HK-2 (cell line): ENCODE measurements at regions not wholly inside any gene's neighbourhood (a gene's known extent, or its start where the extent isn't known, plus 50 kb on each side); places are given as distances from the start of the nearest gene placed in this dataset.

Experiments used
- DNase-seq: peaks from one replicate; pipeline ENCODE4 v3.0.0-alpha.2; 2018; ENCODE audit not compliant: unreplicated experiment

DNA sequence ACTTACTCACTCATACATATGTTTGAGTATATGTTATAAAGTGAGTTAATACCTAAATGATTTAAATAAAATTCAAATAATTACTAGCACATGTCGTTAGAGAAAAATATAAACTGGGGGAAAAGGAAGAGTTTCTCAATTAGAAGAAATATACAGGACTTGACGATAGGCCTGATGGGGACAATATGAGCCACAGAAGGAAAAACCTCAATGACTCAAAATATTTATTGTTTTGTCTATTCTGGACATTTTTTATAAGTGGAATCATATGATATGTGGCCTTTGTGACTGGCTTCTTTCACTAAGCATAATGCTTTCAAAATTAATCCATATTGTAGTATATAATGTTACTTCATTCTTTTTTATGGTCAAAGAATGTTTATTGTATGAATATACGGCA lies 339.2 kb upstream of the PMFBP1 start:
- no peak for DNase-seq

DNA sequence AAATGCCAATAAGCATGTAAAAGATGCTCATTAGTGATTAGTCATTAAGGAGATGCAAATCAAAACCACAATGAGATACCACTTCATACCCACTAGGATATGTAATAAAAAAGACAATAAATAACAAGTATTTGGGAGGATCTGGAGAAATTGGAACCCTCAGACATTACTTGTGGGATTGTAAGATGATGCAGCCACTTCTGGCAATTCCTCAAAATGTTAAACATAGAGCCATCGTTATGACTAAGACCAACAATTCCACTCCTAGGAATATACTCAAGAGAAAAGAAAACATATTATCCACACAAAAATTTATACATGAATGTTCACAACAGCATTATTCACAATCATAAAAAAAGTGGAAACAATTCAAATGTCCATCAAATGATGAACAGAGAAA lies 336.2 kb upstream of the PMFBP1 start:
- no peak for DNase-seq

DNA sequence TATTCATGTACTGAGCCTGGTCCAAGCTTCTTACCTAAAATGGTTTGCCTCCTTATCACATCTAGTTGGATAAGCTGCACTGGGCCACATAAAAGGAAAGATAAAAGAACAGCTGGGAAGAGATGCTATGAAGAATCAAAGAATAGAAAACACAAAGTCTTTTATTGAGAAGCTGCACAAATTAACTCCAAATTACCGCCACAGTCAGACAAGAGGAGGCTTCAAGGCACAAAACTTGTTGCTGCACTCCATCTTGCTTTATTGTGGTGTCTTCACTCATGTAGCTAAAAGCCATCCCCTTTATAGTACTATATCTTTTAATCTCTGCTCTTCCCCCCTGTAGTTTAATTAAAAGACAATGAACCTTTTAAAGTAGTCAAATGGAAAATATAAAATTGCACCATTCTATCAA lies 330.6 kb upstream of the PMFBP1 start:
- DNase-seq: no peak

DNA sequence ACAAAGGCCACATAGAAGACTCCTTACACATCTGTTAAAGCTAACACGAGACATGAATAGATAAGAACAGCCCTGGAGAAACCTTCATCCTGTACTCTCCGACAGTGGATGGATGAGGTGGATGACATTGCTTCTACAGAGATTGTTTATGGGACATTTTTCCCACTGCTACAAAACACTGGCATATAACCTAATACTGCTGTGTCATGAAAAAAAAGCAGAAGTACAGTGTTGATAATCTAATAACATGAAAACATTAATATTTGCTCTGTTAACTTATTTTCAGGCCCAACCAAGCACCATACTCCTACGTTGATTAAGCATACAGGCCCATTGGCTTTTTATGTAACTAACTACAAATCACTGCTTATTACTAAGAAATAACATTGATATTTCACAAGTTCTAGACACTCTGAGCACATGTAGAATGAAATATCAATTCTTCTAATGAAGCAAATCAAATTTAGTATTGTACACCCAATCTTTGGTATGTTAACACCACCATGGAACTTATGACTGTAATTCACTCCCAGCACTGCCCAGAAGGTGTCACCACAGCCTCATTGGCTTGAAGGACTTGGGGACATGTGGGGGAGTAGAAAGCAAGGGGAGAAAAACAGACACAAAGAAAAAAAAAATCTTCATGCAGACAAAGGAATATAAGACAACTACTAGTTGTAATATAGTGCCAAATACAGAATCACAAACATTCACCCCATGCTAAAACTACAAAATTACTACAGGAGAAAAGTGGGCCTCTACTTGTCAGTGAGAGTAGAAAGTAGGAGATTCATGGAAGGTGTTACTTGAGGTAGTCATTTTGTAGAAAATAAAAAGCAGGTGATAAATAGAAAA lies 330.0 kb upstream of the PMFBP1 start:
- DNase-seq: peak; percentile 38

DNA sequence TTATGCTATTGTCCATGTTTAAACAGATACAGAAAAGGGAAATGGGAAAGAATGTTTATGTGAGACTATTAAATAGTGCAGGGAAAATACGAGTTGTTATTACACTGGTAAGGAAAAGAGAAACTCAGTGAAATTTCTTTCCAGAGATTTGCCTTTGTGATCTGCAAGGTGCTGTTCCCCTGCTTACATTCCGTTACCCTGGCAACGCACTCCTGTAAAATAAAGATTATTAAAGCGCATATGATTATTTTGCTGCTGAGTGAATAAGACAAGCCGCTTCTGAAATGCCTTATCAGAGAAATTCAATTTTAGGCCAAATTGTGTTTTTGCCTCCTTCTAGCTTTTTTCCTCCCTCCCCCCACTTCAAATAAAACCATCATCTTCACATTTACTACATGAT lies 328.6 kb upstream of the PMFBP1 start:
- no peak for DNase-seq

DNA sequence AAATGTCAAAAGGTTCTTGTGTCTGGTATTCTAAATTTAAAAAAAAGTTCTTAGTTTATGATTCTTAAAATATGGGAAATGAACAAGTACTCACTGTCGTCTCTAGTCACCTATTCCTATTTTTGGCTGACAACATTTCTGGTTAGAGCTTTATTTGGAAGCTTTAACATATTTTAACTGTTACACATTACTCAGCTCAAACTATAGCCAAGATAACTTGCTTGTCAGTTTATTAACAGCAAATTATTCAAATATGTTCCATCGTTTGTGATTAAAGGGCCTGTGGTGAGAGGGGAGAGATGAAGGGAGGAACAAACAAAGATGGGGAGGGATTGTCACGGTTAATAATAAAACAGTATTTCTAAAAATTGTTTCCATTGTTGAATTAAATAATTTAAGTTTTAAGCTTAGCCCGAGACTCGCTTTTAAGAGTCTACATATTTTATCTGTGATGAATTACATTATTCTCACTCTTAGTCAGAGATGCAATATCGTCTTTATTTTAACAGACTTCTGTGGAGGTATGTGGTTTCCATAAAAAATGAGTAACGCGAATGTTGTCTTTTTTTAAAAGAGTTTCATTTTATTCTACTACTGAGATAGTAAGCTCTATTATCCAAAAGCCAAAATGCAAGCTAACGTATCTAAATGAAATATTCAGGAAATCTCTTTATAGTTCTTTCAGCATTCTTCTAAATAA lies 321.9 kb upstream of the PMFBP1 start:
- DNase-seq: no peak

DNA sequence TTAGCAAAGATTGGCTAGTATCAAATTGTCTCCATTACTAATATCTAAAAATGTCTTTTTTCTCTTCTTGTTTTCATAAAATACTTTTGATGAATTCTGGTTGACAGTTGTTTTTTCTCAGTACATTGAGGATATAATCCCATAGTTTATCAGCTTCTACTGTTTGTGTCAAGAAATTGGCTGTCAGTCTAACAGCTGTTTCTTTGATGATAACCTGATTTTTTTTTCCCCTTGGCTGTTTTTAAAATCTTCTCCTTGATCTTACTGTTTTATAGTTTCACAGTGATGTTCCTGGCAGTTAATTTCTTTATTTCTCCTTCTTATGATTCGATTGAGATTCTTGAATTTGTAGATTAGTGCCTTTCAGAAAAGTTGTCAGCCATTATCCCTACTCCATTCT lies 315.3 kb upstream of the PMFBP1 start:
- no peak for DNase-seq

DNA sequence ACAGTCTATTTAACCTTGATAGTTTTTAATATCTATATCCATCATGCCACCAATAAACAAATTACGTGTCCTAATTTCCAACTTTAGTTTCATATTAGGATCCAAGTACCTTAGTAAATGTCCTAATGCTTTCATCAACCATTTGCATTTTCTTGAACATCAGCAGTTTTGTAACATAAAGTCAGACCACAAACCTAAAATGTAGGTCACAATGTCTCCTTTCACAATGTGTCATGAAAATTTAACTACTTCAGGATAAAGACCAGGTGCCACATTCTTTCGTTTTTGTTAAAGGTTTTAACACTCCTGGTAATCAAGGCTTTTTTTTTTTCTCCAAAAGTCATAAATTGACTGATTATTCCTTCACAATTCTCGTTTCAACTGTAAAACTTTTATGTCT lies 310.7 kb upstream of the PMFBP1 start:
- DNase-seq: no peak

DNA sequence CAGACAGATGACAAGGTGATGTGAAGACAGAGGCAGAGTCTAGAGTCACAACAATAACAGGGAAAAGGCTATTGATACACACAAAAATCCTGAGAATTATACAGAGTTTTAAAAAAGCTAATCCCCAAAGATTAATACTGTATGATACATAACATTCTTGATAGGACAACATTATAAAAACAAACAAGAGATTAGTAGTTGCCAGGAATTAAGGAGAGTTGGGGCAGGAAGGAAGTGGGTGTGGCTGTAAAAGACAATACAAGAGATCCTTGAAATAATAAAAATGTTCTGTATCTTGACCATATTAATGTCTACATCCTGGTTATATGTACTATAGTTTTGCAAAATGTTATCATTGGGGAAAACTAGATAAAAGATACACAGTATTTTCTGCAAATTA lies 309.5 kb upstream of the PMFBP1 start:
- no peak for DNase-seq

DNA sequence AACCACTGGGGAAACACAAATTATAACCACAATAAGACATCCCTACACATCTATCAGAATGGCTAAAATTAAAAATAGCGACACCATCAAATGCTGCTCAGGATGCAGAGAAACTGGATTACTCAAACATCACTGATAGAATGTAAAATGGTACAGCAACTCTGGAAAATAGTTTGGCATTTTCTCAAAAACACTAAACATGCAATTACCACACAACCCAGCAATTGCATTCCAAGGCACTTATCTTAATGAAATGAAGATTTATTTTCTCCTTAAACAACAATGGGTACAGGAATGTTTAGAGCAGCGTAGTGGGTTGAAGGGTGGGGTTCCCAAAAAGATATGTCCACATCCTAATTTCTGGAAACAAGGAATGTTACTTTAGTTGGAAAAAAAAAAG lies 309.0 kb upstream of the PMFBP1 start:
- no peak for DNase-seq

DNA sequence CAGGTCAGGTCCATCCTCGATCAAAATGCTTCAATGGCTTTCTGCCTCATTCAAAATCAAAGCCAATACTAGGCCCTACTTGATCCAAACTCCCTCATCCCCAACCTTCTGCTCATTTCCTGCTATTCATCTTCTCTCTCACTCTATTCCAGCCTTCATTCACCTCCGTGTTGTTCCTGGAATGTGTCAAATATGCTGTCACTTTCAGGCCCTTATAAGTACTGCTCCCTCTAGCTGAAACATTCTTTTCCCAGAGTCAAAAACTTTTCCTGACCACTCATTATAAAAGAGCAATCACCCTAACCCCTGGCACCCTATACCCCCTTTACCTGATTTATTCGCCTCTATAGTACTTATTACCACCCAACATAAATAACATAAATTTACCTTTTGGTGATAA lies 303.7 kb upstream of the PMFBP1 start:
- DNase-seq: peak; percentile 6

DNA sequence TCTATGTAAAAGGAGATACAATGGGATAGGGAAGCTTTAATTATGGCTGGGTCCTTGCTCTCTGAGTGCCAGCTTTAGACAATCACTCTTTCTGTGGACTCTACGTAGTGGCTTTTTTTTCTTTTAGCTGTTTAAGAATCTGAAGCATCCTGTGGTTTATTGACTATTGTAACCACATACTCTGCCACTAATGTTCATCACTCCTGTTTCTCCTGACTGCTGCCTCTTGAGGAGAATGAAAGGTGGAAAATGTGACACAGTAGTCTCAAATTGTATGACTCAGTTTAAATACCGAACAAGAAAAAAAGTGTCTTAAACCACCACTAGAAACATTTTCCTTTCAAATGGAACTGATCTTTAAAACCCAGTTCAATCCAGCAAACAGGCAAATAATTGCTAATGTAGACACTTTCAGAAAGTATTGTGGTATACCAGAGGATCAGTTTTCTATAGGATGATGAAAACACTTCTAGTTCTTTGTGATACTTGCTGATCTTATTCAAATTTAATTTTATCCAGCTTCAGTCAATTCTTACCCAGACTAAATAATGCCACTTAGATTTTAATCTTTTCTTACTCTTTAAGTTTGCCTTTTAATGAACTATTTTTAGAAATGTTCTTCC lies 302.7 kb upstream of the PMFBP1 start:
- DNase-seq: peak; percentile 25

DNA sequence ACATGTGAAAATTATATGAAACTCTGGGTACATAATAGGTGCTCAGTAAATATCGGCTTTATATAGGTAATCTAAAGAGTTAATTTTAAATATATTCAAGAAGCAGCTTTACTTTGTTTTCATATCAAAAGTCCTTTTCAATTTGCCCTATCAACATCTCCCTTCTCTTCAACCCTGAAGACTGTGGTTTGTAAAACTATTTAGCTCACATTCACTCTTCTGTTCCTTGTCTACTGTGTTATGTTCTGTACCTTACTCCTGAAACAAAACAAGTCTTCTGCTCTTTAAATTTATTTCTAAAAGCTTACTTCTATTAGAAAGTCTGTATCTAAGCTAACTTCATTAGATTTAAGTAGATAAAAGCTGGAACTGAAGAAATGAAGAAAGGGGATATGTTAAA lies 301.7 kb upstream of the PMFBP1 start:
- no peak for DNase-seq

DNA sequence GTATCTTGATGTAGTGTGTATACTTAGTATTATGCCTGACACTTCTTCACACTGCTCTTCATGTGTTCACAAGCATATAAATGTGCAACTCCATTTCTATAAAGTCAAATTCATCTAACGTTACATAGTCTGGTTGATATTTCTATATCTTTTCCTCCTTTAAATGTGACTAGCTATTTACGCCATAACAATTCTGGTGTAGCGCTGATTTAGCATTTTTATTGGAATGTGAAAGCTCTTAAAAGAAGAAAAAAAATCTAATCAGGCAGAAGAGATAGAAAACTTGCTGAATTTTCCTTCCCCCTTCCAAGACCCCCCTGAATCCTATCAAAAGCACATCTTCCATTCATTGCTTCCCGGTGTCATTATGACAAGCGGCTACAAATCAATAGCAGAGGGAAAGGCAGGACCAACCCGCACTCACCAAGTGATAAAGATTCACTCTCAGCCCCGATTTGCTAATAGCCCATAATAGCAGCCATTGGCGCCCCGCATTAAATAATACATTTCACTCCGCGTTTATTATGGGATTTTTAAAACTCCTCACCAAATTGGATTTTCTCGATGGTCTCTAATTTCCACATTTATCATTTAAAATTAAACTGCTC lies 299.5 kb upstream of the PMFBP1 start:
- no peak for DNase-seq

DNA sequence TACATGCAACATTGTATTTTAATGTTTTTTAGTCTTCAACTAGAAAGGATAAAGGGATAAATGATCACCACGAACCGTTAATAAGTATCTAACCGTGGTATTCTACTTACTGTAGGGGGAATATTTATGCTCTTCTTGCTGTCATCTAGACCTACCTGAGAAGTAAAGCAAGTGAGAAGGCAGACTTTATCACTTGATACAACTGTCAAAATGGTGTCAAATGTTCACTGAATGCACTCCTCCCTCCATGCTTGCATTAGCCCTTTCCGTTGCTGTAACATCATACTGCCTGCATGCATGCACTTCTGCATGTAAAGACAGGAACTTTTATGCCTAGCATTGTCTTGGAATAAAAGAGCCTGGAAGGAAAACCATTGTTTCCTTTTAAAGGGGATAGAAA lies 298.6 kb upstream of the PMFBP1 start:
- DNase-seq: no peak

DNA sequence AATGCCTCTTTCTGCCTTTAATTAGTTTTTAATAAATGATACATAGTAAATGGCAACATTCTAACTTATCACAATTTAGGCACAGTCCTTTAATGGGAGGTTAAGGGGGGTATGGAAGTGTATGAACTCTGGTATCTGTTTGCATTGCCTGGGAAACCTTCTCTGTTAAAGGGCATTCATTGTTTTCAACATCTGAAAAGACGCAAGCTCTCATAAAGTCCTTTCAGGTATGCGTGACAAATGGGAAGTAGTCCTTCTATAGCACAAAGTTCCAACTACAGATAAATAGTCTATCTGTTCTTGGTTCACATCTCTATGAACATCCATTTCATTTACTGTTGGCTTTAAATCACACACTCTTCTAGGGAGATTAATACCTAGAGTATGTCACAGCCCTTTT lies 298.0 kb upstream of the PMFBP1 start:
- DNase-seq: no peak

DNA sequence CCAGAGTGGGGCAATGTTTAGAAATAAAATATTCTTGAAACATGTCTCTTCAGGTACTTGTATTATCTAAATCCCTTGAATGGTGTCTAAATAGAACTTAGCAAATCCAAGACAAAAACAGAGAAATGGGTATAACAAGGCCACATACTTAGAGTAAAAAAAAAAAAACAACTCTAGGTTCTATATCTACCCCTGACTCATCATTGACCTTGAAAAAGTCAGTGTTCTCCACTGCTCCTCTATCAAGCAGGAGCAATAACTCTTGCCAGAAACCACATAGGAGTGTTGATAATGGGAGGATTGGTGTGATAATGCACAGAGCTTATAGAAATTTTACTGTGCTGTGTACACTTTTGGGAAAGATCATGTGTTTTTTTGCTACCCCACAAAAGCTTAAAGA lies 296.6 kb upstream of the PMFBP1 start:
- no peak for DNase-seq

DNA sequence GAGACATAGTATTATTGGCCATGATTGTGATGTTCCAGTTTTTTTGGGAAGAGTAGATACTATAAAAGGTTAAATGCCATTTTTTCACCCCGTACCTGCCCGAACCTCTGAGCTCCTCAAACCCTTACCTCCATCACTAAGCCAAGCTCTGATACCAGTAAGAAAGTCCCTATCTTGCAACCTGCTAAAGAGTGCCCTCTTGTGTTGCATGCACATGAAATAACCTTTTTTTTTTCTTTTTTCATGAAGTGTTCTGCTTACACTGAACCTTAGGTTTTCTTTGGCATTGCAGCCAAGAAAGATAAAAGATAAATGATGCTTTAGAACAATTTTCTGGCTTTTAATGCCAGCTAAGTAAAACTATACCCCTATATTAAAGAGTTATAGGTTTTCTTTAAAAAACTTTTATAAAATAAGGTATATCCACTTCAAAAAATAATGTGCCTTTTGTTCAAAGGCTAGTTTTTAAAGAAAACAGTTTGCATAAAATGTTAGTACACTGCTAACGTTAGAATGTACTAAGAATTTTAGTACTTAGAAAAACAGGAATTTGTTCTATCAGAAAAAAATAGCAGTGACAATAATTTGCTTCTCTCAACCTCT lies 295.3 kb upstream of the PMFBP1 start:
- peak; percentile 2 for DNase-seq

DNA sequence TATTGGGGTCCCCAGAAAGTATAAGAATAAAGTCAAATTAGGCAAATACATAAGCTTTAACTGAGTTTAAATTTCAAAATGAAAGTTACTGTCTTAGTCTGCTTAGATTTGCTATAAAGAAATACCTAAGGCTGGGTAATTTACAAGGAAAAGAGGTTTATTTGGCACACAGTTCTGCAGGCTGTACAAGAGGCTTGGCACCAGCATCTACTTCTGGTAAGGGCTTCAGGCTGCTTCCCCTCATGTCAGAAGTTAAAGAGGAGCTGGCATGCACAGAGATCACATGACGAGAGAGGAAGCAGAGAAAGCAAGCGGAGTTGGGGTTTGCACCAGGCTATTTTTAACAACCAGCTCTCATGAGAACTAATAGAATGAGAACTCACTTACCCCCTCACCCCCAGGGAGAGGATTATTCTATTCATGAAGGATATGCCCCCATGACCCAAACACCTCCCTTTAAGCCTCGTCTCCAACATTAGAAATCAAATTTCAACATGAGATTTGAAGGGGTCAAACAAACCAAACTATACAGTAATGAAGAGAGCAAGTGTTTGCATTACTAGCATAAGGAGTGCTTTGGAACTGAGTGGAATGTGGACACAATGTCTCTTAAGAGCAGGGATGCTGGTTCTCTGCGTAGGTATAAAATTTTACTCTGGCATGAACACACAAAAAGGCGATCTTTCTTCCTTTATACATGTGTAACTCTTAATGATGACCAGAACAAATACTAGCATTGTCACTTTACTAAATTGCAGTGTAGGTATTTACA lies 292.8 kb upstream of the PMFBP1 start:
- no peak for DNase-seq

DNA sequence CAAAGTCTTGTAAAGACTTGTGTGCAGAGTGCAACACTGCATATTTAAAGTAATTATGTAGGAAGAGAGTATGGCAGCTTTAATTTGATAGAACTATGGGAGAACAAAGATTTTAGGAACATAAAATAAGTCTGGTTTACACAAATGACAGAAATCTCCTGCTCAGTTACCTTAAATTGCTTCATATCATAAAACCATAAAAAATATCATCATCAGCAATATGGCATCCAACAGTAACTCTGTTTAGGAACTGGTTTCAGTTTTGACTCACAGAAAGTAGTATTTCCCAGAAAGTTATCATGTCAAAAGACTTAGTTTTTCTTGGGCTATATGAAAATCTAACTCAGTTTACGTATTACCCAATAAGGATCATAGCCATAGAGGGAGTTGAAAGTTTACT lies 292.1 kb upstream of the PMFBP1 start:
- DNase-seq: no peak

DNA sequence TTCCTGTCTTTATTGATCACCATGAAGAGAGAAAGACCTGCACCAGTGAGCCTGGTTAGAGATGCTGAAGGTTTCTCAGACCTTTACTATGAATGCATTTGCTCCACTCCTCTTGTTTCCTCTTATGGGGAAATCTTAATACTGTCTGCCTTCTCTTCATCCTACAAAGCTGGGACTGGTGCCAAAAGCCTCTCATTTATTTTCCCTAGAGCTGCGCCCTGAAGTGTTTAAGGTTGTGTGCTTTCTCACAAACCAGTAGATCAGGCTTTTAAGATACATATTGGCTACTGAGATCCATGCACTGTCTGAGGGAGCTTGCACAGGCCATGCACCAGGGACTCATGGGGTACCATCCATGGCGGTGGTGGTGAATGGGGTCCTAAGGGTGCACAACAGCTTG lies 286.1 kb upstream of the PMFBP1 start:
- DNase-seq: no peak
